RWPE2 (cell line): ENCODE measurements at regions not wholly inside any gene's neighbourhood (a gene's known extent, or its start where the extent isn't known, plus 50 kb on each side); places are given as distances from the start of the nearest gene placed in this dataset.

Experiments used
- ATAC-seq: fragments of 200-7000 bp; cut with Tn5 transposase; 3 replicates; pipeline ENCODE4 v1.9.1; 2021; ENCODE audit warnings: low read depth
- DNase-seq: peaks from one replicate; pipeline ENCODE4 v3.0.0-alpha.2; 2020; ENCODE audit warnings: low spot score
- H3K27ac ChIP-seq: fragments of 450-650 bp; 2 replicates; pipeline ENCODE4 v1.5.1; 2017; ENCODE audit warnings: mild to moderate bottlenecking; ENCODE audit not compliant: poor library complexity, severe bottlenecking
- H3K27me3 ChIP-seq: fragments of 250-450 bp; sonication (Bioruptor Pico); 2 replicates; pipeline ENCODE4 v1.5.1; 2021; ENCODE audit warnings: mild to moderate bottlenecking, moderate library complexity; ENCODE audit not compliant: insufficient read depth, poor library complexity, severe bottlenecking
- H3K36me3 ChIP-seq: fragments of 250-450 bp; sonication (Bioruptor Pico); 2 replicates; pipeline ENCODE4 v1.5.1; 2020; ENCODE audit warnings: low read depth, mild to moderate bottlenecking, moderate library complexity
- H3K4me1 ChIP-seq: fragments of 250-450 bp; sonication (Bioruptor Pico); 2 replicates; pipeline ENCODE4 v1.5.1; 2021; ENCODE audit warnings: mild to moderate bottlenecking, moderate library complexity; ENCODE audit not compliant: insufficient read depth, poor library complexity, severe bottlenecking
- H3K4me3 ChIP-seq: fragments of 250-450 bp; sonication (Bioruptor Pico); 2 replicates; pipeline ENCODE4 v1.5.1; 2021; ENCODE audit warnings: mild to moderate bottlenecking, moderate library complexity; ENCODE audit not compliant: severe bottlenecking
- H3K9me3 ChIP-seq: fragments of 250-450 bp; sonication (Bioruptor Pico); 2 replicates; pipeline ENCODE4 v1.5.1; 2021; ENCODE audit warnings: mild to moderate bottlenecking, moderate library complexity; ENCODE audit not compliant: severe bottlenecking
- TF ChIP-seq, protein P1 (sequence below): fragments of 450-650 bp; IDR thresholded peaks from one replicate; pipeline ENCODE4 v1.5.1; 2017; ENCODE audit warnings: mild to moderate bottlenecking, moderate library complexity; ENCODE audit not compliant: poor library complexity, severe bottlenecking

DNA sequence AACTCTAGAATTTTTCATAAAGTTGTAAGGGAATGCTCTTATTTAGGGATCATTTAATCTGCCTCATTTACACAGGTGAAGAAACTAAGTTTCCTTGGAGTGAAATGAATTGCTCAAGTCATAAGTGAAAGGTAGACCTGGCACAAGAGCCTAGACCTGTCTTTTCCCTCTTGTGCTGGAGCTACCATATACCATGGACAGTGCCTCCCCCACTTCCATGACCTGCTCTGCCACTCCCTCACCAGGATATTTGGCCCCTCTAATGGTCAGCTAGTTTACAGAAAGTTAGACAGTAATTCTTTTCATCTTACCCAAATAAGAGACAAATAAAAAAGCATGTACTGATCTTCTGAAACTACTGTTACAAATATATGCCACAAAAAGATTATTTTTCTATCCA is 105.5 kb upstream of the ACO1 start:
- ATAC-seq, result no peak
- TF ChIP-seq, protein P1, sequence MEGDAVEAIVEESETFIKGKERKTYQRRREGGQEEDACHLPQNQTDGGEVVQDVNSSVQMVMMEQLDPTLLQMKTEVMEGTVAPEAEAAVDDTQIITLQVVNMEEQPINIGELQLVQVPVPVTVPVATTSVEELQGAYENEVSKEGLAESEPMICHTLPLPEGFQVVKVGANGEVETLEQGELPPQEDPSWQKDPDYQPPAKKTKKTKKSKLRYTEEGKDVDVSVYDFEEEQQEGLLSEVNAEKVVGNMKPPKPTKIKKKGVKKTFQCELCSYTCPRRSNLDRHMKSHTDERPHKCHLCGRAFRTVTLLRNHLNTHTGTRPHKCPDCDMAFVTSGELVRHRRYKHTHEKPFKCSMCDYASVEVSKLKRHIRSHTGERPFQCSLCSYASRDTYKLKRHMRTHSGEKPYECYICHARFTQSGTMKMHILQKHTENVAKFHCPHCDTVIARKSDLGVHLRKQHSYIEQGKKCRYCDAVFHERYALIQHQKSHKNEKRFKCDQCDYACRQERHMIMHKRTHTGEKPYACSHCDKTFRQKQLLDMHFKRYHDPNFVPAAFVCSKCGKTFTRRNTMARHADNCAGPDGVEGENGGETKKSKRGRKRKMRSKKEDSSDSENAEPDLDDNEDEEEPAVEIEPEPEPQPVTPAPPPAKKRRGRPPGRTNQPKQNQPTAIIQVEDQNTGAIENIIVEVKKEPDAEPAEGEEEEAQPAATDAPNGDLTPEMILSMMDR, result no peak
- H3K4me1 ChIP-seq, result no peaks in the 10 kb centered on the region
- peaks cover 9% of the 10 kb centered on the region for H3K27me3 ChIP-seq
- no peaks in the 10 kb centered on the region for H3K9me3 ChIP-seq
- H3K4me3 ChIP-seq, result no peak overlapping the region
- H3K27ac ChIP-seq, result no peak overlapping the region
- no peaks in the 10 kb centered on the region for H3K36me3 ChIP-seq
- no peak for DNase-seq

DNA sequence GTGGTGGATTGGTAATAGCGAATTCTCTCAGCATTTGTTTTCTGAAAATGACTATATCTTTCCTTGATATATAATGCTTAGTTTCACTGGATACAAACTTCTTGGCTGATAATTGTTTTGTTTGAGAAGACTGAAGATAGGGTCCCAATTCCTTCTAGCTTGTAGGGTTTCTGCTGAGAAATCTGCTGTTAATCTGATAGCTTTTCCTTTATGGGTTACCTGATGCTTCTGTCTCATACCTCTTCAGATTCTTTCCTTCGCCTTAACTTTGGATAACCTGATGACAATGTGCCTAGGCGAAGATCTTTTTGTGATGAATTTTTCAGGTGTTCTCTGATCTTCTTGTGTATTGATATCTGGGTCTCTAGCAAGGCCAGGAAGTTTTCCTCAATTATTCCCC is 94.7 kb upstream of the ACO1 start:
- Histone ChIP-seq H3K27ac (no peak overlapping the region), H3K4me1 (no peaks in the 10 kb centered on the region), H3K4me3 (no peak overlapping the region), H3K27me3 (peaks cover 21% of the 10 kb centered on the region), H3K36me3 (no peaks in the 10 kb centered on the region), H3K9me3 (no peaks in the 10 kb centered on the region)
- TF ChIP-seq, protein P1, result no peak
- ATAC-seq (no peak), DNase-seq (no peak)

DNA sequence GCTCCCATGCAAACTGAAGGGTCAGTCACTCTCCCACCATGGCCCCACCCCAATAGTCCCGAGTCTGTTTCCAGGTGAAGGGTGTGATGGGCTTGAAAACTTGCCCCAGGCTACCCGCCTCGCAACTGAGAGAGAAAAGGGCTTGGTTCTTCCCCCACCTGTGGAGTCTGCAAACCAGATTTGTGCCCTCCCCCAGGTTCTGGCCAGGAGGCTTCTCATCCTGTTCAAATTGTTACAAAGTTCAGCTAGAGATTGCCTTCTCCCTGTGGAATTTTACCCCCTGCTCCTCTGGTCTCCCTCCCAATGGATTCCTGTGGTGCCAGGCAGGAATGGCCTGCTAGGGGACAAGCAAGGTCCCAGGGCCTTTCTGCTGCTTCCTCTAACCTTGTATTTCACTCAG is 93.1 kb upstream of the ACO1 start:
- DNase-seq (no peak), ATAC-seq (no peak)
- Histone ChIP-seq H3K36me3 (no peaks in the 10 kb centered on the region), H3K27ac (no peak overlapping the region), H3K4me1 (no peaks in the 10 kb centered on the region), H3K4me3 (no peak overlapping the region), H3K9me3 (no peaks in the 10 kb centered on the region), H3K27me3 (peaks cover 31% of the 10 kb centered on the region)
- TF ChIP-seq, protein P1, result no peak

DNA sequence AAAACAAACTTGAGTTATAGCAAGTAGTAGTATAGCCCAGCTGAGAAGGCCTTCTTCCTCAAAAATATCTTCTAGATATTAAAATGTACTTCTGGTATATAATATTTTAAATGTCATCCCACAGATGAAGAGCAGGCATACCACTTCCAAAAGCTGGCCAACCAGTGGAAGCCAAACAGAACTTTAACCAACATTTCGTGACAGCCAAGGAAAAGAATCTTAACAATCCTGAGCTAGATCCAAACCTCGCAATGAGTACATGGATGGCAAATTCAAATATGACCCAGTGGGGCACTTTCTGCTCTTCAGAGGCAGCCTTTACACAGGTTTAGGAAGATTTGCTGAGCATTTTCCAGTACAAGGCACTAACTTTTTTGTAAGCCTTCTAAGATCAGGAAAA is 91.8 kb upstream of the ACO1 start:
- H3K27ac ChIP-seq, result no peak overlapping the region
- no peaks in the 10 kb centered on the region for H3K9me3 ChIP-seq
- no peaks in the 10 kb centered on the region for H3K4me1 ChIP-seq
- DNase-seq (no peak), ATAC-seq (no peak)
- H3K27me3 ChIP-seq, result peaks cover 27% of the 10 kb centered on the region
- H3K36me3 ChIP-seq, result no peaks in the 10 kb centered on the region
- H3K4me3 ChIP-seq, result no peak overlapping the region
- TF ChIP-seq, protein P1, result no peak

DNA sequence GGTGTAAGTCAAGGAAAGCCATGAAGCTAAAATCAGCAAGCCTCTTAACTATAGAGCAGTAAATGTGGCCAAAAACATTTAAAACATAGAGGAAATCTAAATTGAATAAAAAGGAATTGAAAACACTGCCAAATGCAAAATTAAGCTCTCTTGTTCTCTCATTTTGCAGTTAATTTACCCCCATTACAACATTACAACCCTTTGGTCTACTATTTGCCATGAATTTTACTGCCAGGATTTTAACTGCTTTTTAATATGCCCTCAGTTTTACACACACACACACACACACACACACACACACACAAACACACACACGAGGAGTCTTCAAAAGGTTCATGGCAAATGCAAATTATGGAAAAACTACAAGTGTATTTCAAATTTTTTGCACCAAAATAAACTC is 91.4 kb upstream of the ACO1 start:
- ATAC-seq, result no peak
- TF ChIP-seq, protein P1, result no peak

More for the DNA sequence above, 91.4 kb upstream of the ACO1 start:
- H3K9me3 ChIP-seq, result no peaks in the 10 kb centered on the region
- peaks cover 27% of the 10 kb centered on the region for H3K27me3 ChIP-seq
- no peaks in the 10 kb centered on the region for H3K4me1 ChIP-seq
- H3K4me3 ChIP-seq, result no peak overlapping the region
- no peaks in the 10 kb centered on the region for H3K36me3 ChIP-seq
- no peak for DNase-seq
- no peak overlapping the region for H3K27ac ChIP-seq
